Loucy (cell line): ENCODE measurements at regions not wholly inside any gene's neighbourhood (a gene's known extent, or its start where the extent isn't known, plus 50 kb on each side); places are given as distances from the start of the nearest gene placed in this dataset.

Source experiments
- EZH2phosphoT487 ChIP-seq: fragments of 200-600 bp; IDR thresholded peaks from 2 replicates; pipeline ENCODE4 v1.6.1; 2018; ENCODE audit warnings: antibody characterized with exemption, mild to moderate bottlenecking, moderate library complexity, borderline replicate concordance
- TF ChIP-seq, protein P1 (sequence below): fragments of 200-600 bp; sonication (generic); conservative IDR thresholded peaks from 2 replicates; pipeline ENCODE4 v1.5.1; 2014; ENCODE audit warnings: mild to moderate bottlenecking, antibody characterized with exemption, low read length

DNA sequence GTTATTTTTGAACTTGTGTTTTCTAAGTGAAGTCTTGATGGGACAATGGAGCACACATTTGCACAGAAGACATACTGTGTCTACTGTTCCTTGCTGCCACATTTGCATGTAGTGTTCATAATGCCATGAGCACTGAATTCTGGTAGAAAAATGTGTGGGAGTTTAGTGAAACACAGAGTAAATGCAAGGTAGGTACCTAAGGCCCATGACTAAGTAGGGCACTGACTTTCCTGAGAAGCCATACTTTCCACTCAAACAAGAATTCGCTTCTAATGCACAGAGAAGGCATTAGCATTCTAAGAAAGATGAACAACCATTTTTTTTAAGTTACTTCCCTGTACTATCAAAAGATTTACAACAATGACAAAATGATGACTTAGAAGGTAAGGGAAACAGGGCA, 282.2 kb downstream of the MAN2A1 start:
- TF ChIP-seq, protein P1, sequence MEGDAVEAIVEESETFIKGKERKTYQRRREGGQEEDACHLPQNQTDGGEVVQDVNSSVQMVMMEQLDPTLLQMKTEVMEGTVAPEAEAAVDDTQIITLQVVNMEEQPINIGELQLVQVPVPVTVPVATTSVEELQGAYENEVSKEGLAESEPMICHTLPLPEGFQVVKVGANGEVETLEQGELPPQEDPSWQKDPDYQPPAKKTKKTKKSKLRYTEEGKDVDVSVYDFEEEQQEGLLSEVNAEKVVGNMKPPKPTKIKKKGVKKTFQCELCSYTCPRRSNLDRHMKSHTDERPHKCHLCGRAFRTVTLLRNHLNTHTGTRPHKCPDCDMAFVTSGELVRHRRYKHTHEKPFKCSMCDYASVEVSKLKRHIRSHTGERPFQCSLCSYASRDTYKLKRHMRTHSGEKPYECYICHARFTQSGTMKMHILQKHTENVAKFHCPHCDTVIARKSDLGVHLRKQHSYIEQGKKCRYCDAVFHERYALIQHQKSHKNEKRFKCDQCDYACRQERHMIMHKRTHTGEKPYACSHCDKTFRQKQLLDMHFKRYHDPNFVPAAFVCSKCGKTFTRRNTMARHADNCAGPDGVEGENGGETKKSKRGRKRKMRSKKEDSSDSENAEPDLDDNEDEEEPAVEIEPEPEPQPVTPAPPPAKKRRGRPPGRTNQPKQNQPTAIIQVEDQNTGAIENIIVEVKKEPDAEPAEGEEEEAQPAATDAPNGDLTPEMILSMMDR, result no peak
- no peak for TF ChIP-seq EZH2phosphoT487
